HEK293 (cell line): ENCODE measurements at regions not wholly inside any gene's neighbourhood (a gene's known extent, or its start where the extent isn't known, plus 50 kb on each side); places are given as distances from the start of the nearest gene placed in this dataset.

Source experiments
- ZBTB44 ChIP-seq: fragments of 450-650 bp; IDR thresholded peaks from 2 replicates; pipeline ENCODE4 v1.5.1; 2018; ENCODE audit warnings: missing biosample characterization, mild to moderate bottlenecking, missing genetic modification characterization
- ZNF23 ChIP-seq: fragments of 450-650 bp; formaldehyde crosslinking; IDR thresholded peaks from 2 replicates; pipeline ENCODE4 v1.5.1; 2016; ENCODE audit warnings: missing biosample characterization, missing genetic modification characterization, borderline replicate concordance
- ZNF274 ChIP-seq, 2 experiments: fragments of 200-500 bp in 1 of 2; fragments of 450-650 bp in 1 of 2; sonication (Bioruptor generic) in 1 of 2; formaldehyde crosslinking in 1 of 2; IDR thresholded peaks; 2 replicates each; pipeline versions ENCODE4 v1.5.1 to v1.6.1; 2014 to 2016; ENCODE audit warnings: borderline replicate concordance in 1 of 2, inconsistent platforms in 1 of 2, low read length in 1 of 2, missing biosample characterization in 1 of 2, missing genetic modification characterization in 1 of 2

- TF ChIP-seq ZNF274 (IDR thresholded peaks at IDR 0.05; ENCODE audit: low read length) (no peak), ZNF274 (tag by site-specific recombination; IDR thresholded peaks at IDR 0.05; ENCODE audit: borderline replicate concordance) (no peak), ZNF23 (tag by site-specific recombination) (no peak), ZBTB44 (no peak)
These were observed 115.8 kb downstream of the NXPE2 start for GRCh38 chr11:114794048-114794684.
